Right ventricle myocardium inferior (tissue), 1 donor: ENCODE measurements at regions not wholly inside any gene's neighbourhood (a gene's known extent, or its start where the extent isn't known, plus 50 kb on each side); places are given as distances from the start of the nearest gene placed in this dataset.

Experiments used
- ATAC-seq: fragments of 200-7000 bp; cut with Tn5 transposase; one replicate; pipeline ENCODE4 v1.9.1; 2020; ENCODE audit warnings: mild to moderate bottlenecking, moderate library complexity
- DNase-seq: peaks from one replicate; pipeline ENCODE4 v3.0.0; 2021; ENCODE audit errors: missing footprints
- intact Hi-C: fragments of 100-400 bp; cut with DNase I; formaldehyde crosslinking; loops from one replicate; pipeline ENCODE4 v1.11.0; 2022
- donor health status: DM: no; HTN: yes; CAD: no; lungs with severe emphysema.

- intact Hi-C loops = loop anchor here (2.0 kb wide), 1 partner anchor 60 kb away; no protein-coding TSS in a partner anchor
- ATAC-seq (no peak), DNase-seq (no peak)
Observed at GRCh38 chr4:123833171-123833643, 436.6 kb downstream of the SPRY1 start.

DNA sequence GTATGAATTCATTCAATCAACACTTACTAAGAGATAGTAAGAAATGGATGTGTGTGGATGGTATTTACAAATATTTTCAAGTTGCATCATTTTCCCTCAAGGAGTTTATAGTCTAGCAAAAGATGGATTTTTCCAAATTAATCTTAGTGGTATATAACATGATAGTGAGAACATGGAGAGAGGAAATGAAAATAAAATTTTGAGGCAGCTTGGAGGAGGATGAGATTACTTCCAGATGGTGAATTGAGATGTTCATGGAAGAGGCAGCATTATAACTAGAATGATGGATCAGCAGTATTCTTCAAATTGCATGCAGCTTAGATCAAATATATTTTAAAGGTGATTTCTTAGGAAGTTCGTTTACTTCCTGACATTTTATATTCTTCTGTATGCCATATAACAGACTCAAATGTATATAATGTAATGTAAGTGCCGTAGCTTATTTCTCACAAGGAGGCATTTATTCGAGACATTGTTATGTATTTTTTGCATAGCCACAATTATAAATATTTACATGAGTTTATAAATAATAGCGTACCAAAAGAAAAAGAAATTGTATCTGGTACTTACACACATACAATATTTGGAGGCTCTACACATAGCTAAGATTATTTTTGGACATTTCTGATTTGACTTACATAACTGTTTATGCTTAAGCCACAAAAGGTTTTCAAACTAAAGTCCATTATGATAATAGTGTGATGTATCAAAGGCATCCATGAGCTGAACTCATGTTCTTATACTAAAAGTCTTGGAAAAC, 439.4 kb downstream of the SPRY1 start:
- no peak for DNase-seq
- intact Hi-C loops = no loop called here

DNA sequence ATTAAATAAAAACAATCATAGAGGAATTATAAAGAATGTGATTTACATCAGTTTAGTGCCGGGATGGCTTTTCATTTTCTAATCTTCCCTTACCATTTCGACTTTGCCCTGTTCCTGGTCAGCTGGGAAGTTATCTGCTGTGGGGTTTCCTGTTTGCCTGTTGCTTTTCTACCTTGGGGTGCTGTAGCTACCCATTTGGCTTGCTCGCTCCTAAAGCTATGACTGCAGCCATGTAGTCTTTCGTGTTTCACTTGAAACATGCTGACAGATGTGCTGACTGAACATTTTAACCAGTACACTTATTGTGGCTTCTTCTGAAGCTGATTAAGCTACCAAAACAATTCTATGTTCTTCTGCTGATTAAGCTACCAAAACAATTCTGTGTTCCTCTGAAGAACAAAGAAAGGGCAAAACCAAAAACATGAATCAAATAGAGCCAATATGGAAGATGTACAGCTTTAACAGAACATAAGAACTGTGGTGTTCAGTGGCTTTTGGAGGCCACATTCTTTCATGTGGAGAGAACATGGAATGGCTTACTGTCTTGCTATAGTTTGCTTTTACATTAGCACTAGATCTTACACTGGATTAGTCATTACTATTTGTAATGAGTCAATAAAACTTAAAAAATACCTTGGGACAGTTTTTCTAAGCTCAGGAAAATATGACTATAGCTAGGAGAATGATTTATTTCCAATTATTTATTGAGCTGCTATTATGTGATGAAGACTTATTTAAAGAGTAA, 440.4 kb downstream of the SPRY1 start:
- intact Hi-C loops = no loop called here

More for the DNA sequence above, 439.4 kb downstream of the SPRY1 start:
- no peak for ATAC-seq

DNA sequence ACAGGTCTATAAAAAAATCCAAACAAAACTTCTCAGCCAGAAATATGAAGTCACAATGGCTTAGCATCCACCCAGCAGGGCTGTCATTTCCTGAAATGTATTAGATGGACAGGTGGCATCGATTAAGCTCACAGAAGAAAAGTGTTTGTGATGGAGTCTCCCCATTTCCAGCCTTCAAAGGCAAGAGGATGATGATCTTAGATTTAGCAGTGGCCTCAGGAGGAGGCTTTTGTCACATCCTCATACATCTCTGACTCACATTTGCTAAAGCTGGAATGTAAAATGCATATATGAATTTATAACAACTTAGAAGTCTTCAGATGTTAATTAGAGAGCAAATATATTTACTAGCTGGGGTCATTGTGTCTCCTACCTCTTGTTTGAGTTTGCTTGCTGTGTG, 441.9 kb downstream of the SPRY1 start:
- DNase-seq (no peak), ATAC-seq (no peak)
- intact Hi-C loops = no loop called here

More for the DNA sequence above, 440.4 kb downstream of the SPRY1 start:
- ATAC-seq = no peak
- no peak for DNase-seq

- no peak for ATAC-seq
Observed at GRCh38 chr4:123840197-123840596, 443.6 kb downstream of the SPRY1 start.

GRCh38 chr4:123841447-123842121, 445.0 kb downstream of the SPRY1 start:
- intact Hi-C loops = no loop called here
- no peak for ATAC-seq
- DNase-seq = no peak

More at GRCh38 chr4:123840197-123840596, 443.6 kb downstream of the SPRY1 start:
- DNase-seq = no peak
- intact Hi-C loops = no loop called here

- intact Hi-C loops = no loop called here
- DNase-seq = no peak
- no peak for ATAC-seq
Observed at GRCh38 chr4:123843137-123843536, 446.5 kb downstream of the SPRY1 start.

DNA sequence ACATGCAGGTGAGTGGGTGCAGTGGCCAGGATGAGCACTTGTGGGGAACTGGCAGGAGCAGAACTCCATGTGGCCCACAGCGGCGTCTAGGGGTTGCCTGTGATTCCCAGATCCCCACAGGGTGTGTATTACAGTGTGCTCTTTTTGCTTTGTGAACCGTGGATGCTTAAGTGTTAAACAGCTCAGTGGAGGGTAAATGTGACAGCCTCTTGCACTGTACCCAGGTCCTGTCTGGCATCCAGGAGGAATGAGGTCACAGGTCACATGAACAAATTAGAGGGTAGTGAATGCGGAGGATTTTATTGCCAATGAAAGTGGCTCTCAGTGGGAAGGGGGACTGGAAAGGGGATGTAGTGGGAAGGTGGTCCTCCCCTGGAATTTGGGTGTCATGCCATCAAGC, 447.8 kb downstream of the SPRY1 start:
- intact Hi-C loops = no loop called here
- no peak for DNase-seq
- ATAC-seq = no peak

DNA sequence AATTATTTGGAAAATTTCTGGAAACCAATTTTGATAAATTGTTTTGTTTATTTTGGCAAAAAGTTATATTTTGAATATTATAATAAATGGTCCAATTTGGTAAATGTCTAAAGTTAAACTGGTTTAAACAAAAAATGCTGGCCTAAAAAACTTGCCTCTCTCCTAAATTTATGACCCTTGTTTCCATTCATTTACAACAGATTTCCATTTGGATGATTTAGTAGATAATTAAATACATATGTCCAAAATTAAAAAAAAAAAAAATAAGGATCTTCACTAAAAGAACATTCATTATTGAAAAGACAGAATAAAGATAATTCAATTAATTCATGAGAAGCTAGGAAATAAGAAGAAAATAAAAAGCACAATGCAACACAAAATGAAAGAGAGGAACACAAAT, 449.5 kb downstream of the SPRY1 start:
- DNase-seq (no peak), ATAC-seq (no peak)
- intact Hi-C loops = no loop called here

DNA sequence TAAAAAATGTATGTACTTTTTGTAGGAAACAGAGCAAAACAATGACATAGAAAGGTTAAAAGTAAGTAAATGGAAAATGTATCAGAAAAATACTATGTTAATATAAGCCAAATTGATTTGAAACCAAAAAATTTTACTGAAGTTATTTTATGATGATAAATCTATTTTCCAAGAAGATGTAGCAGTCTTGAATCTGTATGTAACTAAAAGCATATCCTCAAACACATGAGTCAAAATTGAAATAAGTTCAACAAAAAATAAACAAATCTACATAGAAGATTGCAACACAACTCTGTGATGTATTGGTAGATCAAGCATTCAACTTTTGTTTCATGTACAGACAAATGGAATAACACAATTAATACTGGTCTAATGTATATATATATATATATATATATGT, 450.0 kb downstream of the SPRY1 start:
- no peak for ATAC-seq
- no peak for DNase-seq
- intact Hi-C loops = no loop called here

- no peak for DNase-seq
- peak; percentile 59 for ATAC-seq
- intact Hi-C loops = no loop called here
Observed at GRCh38 chr4:123848606-123849005, 452.0 kb downstream of the SPRY1 start.

DNA sequence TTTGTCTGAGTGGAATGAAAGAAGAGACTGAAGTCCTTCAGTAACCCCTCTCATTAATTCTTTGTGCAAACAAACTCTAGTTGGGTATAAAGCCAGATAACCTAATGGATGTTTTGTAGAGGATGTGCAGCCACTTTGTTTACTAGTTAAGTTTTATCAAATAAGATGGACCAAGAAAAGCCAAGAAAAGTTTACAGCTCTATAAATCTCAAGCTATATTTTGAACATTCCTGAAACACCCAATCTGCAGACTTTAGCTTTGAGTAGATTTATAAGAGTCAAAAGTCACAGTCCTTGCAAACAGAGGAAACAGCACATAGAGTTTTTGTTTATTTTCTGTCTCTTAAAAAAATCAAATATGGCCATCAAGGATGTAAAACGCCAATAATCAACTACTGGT, 452.9 kb downstream of the SPRY1 start:
- DNase-seq (no peak), ATAC-seq (no peak)
- intact Hi-C loops = no loop called here

- ATAC-seq (no peak), DNase-seq (no peak)
- intact Hi-C loops = no loop called here
Observed at GRCh38 chr4:123851521-123851920, 454.9 kb downstream of the SPRY1 start.

GRCh38 chr4:123853651-123854050, 457.1 kb downstream of the SPRY1 start:
- intact Hi-C loops = no loop called here
- DNase-seq = no peak
- no peak for ATAC-seq

DNA sequence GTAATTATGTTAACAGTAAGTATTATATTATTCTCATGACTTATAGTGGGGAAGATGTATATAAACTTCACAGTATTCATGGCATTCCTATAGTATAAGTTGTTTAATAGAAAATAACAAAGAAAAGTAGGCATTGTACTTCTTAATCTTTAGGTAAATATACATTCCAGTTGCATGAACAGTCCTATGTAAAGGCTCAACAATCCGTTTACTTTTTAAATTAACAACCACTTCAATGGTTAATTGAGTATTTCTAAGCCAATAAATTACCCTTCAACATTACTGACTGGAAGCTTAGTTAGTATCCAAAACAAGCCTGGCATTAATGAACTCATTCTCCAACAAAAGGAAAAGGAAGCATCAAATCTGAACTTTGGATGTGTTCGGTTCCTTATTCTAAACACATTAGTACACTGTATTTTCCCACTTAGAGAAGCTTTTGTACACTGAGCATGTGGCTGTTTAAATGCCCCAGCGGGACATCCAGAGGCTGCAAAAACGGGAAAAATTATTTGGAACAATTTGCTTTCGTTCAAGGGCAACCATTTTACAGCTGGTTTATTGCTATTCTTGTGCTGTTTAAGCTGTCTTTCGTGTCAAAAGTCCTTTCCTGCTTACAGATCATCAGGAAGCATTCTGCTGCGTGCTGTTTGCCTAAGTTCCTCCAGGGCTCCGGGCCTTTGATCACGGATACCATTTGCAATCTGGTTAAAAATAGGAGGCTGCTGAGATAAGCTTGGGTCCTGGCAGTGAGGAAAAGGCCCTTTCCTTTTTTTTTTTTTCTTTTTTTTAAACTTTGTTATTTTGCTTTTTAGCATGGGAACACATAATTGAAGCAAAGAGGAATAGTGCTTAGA, 460.3 kb downstream of the SPRY1 start:
- intact Hi-C loops = no loop called here
- peak; percentile 85 for ATAC-seq

GRCh38 chr4:123858465-123858864, 461.9 kb downstream of the SPRY1 start:
- DNase-seq (no peak), ATAC-seq (no peak)
- intact Hi-C loops = no loop called here

More for the DNA sequence above, 460.3 kb downstream of the SPRY1 start:
- no peak for DNase-seq

DNA sequence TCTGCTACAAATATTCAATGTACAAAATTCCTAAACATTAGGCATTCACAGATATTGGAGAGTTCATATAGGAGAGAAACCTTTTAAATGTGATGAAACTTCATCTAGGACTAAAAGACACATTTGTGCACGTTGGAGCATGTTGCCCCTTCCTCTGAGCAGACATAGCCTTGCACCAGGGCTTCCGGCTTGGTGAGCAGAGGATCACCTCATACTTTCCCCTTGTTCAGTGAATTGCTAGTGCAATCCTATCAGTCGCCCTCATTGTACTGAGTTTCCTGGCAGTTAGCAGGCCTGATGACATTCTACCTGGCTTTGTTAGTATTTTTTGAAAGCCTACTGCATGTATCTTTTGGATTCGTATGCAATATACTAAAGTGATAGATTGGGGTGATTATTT, 466.2 kb downstream of the SPRY1 start:
- ATAC-seq = no peak
- intact Hi-C loops = no loop called here
- no peak for DNase-seq

- intact Hi-C loops = no loop called here
- DNase-seq (no peak), ATAC-seq (no peak)
Observed at GRCh38 chr4:123866796-123867195, 470.2 kb downstream of the SPRY1 start.
